ENCODE measurements at regions not wholly inside any gene's neighbourhood (a gene's known extent, or its start where the extent isn't known, plus 50 kb on each side); places are given as distances from the start of the nearest gene placed in this dataset.

DNA sequence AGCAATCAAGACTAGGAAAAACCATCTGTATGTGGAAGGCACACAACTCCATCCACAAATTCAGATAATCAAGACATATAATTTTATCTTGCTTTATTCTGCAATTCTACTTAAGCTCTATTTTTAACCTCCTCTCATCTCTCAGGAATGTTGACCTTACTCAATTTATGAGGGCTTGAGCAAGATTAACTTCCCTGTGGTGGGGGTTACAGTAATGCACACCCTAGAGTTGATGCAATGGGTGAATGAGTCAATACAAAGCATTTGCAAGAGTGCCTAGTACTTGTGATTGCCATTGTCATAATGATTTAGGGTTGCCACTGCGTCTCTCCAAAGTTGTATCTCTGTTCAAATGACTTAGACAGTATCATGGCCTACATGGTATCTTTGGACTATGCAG is 1598.4 kb upstream of the TMEM132C start:
- no peak overlapping the region for H3K4me3 Mint-ChIP-seq
- peaks cover 85% of the 10 kb centered on the region for H3K9me3 Mint-ChIP-seq
- ChIA-PET CTCF (no interaction called here), POLR2A (no interaction called here)
- TF ChIP-seq, protein P1, sequence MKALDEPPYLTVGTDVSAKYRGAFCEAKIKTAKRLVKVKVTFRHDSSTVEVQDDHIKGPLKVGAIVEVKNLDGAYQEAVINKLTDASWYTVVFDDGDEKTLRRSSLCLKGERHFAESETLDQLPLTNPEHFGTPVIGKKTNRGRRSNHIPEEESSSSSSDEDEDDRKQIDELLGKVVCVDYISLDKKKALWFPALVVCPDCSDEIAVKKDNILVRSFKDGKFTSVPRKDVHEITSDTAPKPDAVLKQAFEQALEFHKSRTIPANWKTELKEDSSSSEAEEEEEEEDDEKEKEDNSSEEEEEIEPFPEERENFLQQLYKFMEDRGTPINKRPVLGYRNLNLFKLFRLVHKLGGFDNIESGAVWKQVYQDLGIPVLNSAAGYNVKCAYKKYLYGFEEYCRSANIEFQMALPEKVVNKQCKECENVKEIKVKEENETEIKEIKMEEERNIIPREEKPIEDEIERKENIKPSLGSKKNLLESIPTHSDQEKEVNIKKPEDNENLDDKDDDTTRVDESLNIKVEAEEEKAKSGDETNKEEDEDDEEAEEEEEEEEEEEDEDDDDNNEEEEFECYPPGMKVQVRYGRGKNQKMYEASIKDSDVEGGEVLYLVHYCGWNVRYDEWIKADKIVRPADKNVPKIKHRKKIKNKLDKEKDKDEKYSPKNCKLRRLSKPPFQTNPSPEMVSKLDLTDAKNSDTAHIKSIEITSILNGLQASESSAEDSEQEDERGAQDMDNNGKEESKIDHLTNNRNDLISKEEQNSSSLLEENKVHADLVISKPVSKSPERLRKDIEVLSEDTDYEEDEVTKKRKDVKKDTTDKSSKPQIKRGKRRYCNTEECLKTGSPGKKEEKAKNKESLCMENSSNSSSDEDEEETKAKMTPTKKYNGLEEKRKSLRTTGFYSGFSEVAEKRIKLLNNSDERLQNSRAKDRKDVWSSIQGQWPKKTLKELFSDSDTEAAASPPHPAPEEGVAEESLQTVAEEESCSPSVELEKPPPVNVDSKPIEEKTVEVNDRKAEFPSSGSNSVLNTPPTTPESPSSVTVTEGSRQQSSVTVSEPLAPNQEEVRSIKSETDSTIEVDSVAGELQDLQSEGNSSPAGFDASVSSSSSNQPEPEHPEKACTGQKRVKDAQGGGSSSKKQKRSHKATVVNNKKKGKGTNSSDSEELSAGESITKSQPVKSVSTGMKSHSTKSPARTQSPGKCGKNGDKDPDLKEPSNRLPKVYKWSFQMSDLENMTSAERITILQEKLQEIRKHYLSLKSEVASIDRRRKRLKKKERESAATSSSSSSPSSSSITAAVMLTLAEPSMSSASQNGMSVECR (CRISPR knock-in tag; IDR thresholded peaks at IDR 0.05; ENCODE audit: borderline replicate concordance), result no peak
- TF ChIP-seq CBFB (CRISPR knock-in tag; IDR thresholded peaks at IDR 0.05; ENCODE audit: low read depth), result no peak
- TF ChIP-seq, protein P2, sequence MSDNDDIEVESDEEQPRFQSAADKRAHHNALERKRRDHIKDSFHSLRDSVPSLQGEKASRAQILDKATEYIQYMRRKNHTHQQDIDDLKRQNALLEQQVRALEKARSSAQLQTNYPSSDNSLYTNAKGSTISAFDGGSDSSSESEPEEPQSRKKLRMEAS (CRISPR knock-in tag; IDR thresholded peaks at IDR 0.05), result no peak
- TF ChIP-seq ATF1 (CRISPR knock-in tag; IDR thresholded peaks at IDR 0.05), result no peak
- TF ChIP-seq TEAD1 (CRISPR knock-in tag; IDR thresholded peaks at IDR 0.05), result no peak
- TF ChIP-seq TP53 (CRISPR knock-in tag; IDR thresholded peaks at IDR 0.05), result no peak
- TF ChIP-seq HMGA2 (CRISPR knock-in tag; IDR thresholded peaks at IDR 0.05), result no peak
- TF ChIP-seq, protein P3, sequence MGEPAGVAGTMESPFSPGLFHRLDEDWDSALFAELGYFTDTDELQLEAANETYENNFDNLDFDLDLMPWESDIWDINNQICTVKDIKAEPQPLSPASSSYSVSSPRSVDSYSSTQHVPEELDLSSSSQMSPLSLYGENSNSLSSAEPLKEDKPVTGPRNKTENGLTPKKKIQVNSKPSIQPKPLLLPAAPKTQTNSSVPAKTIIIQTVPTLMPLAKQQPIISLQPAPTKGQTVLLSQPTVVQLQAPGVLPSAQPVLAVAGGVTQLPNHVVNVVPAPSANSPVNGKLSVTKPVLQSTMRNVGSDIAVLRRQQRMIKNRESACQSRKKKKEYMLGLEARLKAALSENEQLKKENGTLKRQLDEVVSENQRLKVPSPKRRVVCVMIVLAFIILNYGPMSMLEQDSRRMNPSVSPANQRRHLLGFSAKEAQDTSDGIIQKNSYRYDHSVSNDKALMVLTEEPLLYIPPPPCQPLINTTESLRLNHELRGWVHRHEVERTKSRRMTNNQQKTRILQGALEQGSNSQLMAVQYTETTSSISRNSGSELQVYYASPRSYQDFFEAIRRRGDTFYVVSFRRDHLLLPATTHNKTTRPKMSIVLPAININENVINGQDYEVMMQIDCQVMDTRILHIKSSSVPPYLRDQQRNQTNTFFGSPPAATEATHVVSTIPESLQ (CRISPR knock-in tag; IDR thresholded peaks at IDR 0.05), result no peak
- no peak for TF ChIP-seq CREB1 (CRISPR knock-in tag; IDR thresholded peaks at IDR 0.05)
- TF ChIP-seq, protein P4, sequence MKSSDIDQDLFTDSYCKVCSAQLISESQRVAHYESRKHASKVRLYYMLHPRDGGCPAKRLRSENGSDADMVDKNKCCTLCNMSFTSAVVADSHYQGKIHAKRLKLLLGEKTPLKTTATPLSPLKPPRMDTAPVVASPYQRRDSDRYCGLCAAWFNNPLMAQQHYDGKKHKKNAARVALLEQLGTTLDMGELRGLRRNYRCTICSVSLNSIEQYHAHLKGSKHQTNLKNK (CRISPR knock-in tag; IDR thresholded peaks at IDR 0.05), result no peak
- TF ChIP-seq, protein P5, sequence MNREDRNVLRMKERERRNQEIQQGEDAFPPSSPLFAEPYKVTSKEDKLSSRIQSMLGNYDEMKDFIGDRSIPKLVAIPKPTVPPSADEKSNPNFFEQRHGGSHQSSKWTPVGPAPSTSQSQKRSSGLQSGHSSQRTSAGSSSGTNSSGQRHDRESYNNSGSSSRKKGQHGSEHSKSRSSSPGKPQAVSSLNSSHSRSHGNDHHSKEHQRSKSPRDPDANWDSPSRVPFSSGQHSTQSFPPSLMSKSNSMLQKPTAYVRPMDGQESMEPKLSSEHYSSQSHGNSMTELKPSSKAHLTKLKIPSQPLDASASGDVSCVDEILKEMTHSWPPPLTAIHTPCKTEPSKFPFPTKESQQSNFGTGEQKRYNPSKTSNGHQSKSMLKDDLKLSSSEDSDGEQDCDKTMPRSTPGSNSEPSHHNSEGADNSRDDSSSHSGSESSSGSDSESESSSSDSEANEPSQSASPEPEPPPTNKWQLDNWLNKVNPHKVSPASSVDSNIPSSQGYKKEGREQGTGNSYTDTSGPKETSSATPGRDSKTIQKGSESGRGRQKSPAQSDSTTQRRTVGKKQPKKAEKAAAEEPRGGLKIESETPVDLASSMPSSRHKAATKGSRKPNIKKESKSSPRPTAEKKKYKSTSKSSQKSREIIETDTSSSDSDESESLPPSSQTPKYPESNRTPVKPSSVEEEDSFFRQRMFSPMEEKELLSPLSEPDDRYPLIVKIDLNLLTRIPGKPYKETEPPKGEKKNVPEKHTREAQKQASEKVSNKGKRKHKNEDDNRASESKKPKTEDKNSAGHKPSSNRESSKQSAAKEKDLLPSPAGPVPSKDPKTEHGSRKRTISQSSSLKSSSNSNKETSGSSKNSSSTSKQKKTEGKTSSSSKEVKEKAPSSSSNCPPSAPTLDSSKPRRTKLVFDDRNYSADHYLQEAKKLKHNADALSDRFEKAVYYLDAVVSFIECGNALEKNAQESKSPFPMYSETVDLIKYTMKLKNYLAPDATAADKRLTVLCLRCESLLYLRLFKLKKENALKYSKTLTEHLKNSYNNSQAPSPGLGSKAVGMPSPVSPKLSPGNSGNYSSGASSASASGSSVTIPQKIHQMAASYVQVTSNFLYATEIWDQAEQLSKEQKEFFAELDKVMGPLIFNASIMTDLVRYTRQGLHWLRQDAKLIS (CRISPR knock-in tag; IDR thresholded peaks at IDR 0.05; ENCODE audit: borderline replicate concordance), result no peak
- TF ChIP-seq ZNF138 (CRISPR knock-in tag; conservative IDR thresholded peaks at IDR 0.05), result no peak
- TF ChIP-seq KAT7 (CRISPR knock-in tag; IDR thresholded peaks at IDR 0.05; ENCODE audit: borderline replicate concordance), result no peak
- H3K27ac Mint-ChIP-seq, result no peak overlapping the region
- no peak for DNase-seq (ENCODE audit: low spot score)
- peaks cover 14% of the 10 kb centered on the region for H3K27me3 Mint-ChIP-seq (ENCODE audit: low read depth)
- no peaks in the 10 kb centered on the region for H3K4me1 Mint-ChIP-seq
- H3K36me3 Mint-ChIP-seq, result peaks cover 70% of the 10 kb centered on the region
- no peak for ATAC-seq

DNA sequence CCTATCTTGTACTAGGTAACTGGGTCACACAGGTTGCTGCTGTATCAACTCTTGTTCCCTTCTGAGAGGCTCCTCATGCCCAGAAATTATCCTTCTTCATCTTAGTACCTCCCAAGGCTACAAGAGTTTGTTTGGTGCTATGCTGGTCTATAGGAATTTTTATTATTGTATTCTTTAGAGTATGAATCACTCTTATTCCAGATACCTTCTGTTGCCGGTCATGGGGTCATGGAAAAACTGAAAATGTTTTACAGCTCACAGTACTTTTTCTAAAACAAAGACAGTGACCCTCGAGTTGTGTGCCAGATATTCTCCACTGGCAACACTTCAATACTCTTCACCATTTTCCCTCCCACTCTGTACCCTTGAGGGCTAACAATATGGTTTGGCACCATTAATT is 1598.0 kb upstream of the TMEM132C start:
- peaks cover 14% of the 10 kb centered on the region for H3K27me3 Mint-ChIP-seq (ENCODE audit: low read depth)
- H3K36me3 Mint-ChIP-seq, result peaks cover 68% of the 10 kb centered on the region
- DNase-seq (ENCODE audit: low spot score), result no peak
- no peak for ATAC-seq
- ChIA-PET CTCF (no interaction called here), POLR2A (no interaction called here)
- no peak overlapping the region for H3K27ac Mint-ChIP-seq
- no peaks in the 10 kb centered on the region for H3K4me1 Mint-ChIP-seq
- no peak overlapping the region for H3K4me3 Mint-ChIP-seq
- H3K9me3 Mint-ChIP-seq, result peaks cover 83% of the 10 kb centered on the region
- TF ChIP-seq, protein P6, sequence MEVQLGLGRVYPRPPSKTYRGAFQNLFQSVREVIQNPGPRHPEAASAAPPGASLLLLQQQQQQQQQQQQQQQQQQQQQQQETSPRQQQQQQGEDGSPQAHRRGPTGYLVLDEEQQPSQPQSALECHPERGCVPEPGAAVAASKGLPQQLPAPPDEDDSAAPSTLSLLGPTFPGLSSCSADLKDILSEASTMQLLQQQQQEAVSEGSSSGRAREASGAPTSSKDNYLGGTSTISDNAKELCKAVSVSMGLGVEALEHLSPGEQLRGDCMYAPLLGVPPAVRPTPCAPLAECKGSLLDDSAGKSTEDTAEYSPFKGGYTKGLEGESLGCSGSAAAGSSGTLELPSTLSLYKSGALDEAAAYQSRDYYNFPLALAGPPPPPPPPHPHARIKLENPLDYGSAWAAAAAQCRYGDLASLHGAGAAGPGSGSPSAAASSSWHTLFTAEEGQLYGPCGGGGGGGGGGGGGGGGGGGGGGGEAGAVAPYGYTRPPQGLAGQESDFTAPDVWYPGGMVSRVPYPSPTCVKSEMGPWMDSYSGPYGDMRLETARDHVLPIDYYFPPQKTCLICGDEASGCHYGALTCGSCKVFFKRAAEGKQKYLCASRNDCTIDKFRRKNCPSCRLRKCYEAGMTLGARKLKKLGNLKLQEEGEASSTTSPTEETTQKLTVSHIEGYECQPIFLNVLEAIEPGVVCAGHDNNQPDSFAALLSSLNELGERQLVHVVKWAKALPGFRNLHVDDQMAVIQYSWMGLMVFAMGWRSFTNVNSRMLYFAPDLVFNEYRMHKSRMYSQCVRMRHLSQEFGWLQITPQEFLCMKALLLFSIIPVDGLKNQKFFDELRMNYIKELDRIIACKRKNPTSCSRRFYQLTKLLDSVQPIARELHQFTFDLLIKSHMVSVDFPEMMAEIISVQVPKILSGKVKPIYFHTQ (CRISPR knock-in tag; IDR thresholded peaks at IDR 0.05), result no peak
- TF ChIP-seq, protein P7, sequence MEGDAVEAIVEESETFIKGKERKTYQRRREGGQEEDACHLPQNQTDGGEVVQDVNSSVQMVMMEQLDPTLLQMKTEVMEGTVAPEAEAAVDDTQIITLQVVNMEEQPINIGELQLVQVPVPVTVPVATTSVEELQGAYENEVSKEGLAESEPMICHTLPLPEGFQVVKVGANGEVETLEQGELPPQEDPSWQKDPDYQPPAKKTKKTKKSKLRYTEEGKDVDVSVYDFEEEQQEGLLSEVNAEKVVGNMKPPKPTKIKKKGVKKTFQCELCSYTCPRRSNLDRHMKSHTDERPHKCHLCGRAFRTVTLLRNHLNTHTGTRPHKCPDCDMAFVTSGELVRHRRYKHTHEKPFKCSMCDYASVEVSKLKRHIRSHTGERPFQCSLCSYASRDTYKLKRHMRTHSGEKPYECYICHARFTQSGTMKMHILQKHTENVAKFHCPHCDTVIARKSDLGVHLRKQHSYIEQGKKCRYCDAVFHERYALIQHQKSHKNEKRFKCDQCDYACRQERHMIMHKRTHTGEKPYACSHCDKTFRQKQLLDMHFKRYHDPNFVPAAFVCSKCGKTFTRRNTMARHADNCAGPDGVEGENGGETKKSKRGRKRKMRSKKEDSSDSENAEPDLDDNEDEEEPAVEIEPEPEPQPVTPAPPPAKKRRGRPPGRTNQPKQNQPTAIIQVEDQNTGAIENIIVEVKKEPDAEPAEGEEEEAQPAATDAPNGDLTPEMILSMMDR (IDR thresholded peaks at IDR 0.05), result no peak
- TF ChIP-seq, protein P8, sequence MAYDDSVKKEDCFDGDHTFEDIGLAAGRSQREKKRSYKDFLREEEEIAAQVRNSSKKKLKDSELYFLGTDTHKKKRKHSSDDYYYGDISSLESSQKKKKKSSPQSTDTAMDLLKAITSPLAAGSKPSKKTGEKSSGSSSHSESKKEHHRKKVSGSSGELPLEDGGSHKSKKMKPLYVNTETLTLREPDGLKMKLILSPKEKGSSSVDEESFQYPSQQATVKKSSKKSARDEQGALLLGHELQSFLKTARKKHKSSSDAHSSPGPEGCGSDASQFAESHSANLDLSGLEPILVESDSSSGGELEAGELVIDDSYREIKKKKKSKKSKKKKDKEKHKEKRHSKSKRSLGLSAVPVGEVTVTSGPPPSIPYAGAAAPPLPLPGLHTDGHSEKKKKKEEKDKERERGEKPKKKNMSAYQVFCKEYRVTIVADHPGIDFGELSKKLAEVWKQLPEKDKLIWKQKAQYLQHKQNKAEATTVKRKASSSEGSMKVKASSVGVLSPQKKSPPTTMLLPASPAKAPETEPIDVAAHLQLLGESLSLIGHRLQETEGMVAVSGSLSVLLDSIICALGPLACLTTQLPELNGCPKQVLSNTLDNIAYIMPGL (CRISPR knock-in tag; IDR thresholded peaks at IDR 0.05), result no peak
- TF ChIP-seq RORB (CRISPR knock-in tag; IDR thresholded peaks at IDR 0.05), result no peak
- TF ChIP-seq ZNF263 (CRISPR knock-in tag; IDR thresholded peaks at IDR 0.05; ENCODE audit: low read depth), result no peak
- TF ChIP-seq ZNF219 (CRISPR knock-in tag; IDR thresholded peaks at IDR 0.05; ENCODE audit: borderline replicate concordance), result no peak
